Cardiac fibroblast (primary cell): ENCODE measurements at regions not wholly inside any gene's neighbourhood (a gene's known extent, or its start where the extent isn't known, plus 50 kb on each side); places are given as distances from the start of the nearest gene placed in this dataset.
A peak's percentile ranks its signal among the peaks of the same experiment; 100 is the strongest.

Source experiments
- DNase-seq, 2 donors: peaks; one replicate each; pipeline versions ENCODE4 v3.0.0 to v3.0.0-alpha.2; 2010; ENCODE audit warnings: low read depth in 2 of 2
- H3K4me3 ChIP-seq, 2 donors: replicated peaks in 1 of 2; 1 replicate in 1 of 2; 2 replicates in 1 of 2; pipeline ENCODE4 v1.5.1; 2011; ENCODE audit warnings: low read depth in 2 of 2, low read length in 2 of 2, mild to moderate bottlenecking in 2 of 2, moderate library complexity in 1 of 2
- TF ChIP-seq, protein P1 (sequence below): IDR thresholded peaks from one replicate; pipeline ENCODE4 v1.5.1; 2011; ENCODE audit warnings: low read depth, mild to moderate bottlenecking, low read length, inconsistent platforms

DNA sequence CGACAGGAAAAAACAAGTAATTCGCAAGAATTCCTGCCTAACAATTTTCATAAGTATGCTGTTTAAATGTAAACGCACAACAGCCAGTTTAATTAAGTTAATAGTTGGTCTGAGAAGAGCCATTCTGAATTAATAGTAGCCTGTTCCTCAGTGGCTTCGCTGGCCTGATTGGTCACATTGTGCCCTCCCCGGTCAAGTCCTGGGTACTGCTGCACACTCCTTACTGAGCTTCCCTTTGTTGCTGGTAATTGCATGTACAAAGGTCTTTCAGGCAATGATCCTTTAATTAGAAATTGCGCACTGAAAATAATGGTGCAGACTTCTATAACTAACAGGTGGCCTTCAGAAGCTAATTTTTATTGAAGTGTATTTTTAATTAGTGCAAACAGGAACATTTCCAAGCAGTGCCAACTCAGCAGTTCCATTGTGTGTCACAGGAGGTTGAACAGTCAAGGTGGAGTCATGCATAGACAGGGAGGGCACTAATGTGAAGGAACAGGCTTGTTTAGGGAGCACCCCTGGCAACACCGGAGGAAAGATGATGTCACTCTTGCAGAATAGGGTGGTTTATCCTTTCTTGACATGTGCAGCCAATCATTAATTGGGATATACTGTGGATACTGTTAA, 92.6 kb upstream of the SLC22A23 start:
- DNase-seq = peak in 1 of 2 donors; percentile 40
- TF ChIP-seq, protein P1, sequence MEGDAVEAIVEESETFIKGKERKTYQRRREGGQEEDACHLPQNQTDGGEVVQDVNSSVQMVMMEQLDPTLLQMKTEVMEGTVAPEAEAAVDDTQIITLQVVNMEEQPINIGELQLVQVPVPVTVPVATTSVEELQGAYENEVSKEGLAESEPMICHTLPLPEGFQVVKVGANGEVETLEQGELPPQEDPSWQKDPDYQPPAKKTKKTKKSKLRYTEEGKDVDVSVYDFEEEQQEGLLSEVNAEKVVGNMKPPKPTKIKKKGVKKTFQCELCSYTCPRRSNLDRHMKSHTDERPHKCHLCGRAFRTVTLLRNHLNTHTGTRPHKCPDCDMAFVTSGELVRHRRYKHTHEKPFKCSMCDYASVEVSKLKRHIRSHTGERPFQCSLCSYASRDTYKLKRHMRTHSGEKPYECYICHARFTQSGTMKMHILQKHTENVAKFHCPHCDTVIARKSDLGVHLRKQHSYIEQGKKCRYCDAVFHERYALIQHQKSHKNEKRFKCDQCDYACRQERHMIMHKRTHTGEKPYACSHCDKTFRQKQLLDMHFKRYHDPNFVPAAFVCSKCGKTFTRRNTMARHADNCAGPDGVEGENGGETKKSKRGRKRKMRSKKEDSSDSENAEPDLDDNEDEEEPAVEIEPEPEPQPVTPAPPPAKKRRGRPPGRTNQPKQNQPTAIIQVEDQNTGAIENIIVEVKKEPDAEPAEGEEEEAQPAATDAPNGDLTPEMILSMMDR = no peak
- no peak overlapping the region for H3K4me3 ChIP-seq

DNA sequence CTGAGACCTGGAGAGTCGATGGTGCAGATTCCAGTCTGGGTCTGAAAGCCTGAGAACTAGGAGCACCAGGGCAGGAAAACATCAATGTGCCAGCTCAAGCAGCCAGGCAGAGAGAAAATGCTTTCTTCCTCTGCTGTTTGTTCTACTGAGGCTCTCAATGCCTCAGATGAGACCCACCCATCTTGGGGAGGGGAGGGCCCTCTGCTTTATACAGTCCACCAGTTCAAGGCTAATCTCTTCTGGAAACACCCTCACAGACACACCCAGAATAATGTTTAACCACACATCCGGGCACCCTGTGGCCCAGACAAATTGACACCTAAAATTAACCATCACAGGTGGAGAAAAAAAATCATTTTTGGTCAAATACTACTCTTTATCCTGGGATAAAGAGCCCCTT, 89.3 kb upstream of the SLC22A23 start:
- no peak overlapping the region for H3K4me3 ChIP-seq
- TF ChIP-seq, protein P1 = no peak
- DNase-seq = no peak

DNA sequence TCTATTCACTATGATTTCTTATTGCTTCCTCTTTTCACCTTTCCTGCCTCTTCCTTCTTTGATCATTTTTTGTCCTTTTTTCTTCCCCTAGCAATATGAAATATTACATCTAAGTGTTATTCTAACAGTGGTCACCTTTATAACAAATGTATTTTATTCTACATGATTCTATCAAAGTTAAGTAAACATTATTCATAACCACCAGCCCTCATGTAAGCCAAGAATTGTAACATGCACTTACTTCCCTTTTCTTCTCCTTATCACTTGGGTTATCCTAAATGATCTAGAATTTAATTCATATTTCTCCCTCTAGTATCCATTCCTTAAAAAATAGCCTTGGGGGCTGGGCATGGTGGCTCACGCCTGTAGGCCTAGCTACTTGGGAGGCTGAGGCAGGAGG, 88.3 kb upstream of the SLC22A23 start:
- no peak for DNase-seq
- H3K4me3 ChIP-seq = no peak overlapping the region
- TF ChIP-seq, protein P1 = no peak

DNA sequence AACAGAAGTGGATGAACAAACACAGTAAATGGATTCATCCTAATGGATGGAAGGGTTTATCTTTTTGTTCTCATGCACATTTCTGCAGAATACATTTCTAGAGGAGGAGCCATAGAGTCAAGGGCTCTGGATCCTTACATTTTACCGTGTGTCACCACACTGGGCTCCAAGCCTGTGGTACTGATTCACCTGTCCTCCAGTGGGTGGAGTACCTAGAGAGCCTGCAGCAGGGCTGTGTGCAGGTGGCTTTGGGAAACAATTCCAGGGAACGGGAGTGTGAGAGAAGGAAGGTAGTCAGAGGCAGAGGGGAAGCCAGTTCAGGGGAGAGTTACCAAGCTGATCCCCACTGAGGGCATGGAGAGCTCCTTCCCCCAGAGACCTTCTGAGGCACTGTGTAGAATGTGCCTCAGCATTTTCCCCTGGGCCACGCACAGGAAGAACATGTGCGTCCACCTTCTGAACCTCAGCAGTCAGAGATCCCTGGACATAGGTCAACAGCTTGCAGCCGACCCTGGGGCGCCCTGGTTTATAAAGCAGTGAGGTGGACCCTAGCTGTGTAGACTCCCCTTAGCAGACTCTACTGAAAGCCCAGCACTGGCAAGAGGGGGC, 85.3 kb upstream of the SLC22A23 start:
- no peak for DNase-seq
- TF ChIP-seq, protein P1 = no peak
- H3K4me3 ChIP-seq = no peak overlapping the region

DNA sequence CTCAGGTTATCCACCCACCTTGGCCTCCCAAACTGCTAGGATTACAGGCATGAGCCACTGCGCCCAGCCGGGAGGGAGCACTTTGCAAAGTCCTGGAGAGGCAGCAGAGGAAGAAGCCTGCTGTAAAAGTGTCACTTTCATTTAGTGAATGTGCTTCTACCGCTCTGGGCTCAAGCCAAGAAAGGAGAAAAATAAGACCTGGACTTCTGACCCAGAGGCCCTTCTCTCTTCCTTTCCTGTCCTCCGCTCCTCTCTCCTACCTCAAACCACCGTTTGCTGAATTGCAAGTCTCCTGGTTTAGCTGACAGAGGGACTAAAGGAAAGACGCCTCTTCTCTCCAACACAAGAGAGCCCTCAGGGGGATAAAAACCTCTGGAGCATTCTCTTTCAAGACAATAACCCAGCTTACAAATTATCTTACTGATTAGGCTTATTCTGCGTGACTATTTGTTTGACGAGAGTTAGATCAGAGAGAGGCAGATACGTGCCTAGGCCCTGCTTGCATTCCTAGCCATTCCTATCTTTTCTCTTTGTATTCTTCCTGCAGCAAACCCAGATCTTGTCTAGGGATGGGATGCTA, 84.2 kb upstream of the SLC22A23 start:
- no peak for DNase-seq
- TF ChIP-seq, protein P1 = no peak
- no peak overlapping the region for H3K4me3 ChIP-seq

DNA sequence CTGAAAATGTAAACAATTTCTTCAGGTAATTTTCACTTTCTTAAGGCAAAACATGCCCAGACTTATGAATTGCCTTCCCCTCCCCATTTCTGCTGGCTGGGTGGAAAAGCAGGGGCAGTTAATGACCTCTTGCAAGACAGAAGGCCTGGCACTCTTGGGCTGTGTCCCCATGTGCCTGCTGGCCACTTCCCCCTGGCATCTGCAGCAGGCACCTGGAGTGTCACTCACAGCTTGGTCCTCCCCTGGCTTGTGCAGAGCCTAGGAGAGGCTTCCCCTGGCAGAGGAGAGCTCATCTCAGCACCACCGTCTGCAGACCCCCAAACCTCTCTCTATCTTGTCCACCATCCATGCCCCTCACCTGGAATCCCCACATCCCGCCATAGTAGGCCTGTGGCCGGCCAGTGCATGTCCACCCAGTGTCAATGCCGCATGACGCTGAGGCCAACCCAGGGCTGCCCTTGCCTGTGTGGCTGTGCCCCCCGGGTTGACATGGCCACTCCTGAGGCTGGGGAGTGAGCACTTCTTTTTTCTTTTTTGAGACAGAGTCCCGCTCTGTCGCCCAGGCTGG, 83.5 kb upstream of the SLC22A23 start:
- TF ChIP-seq, protein P1 = no peak
- no peak overlapping the region for H3K4me3 ChIP-seq
- no peak for DNase-seq
